Activated CD4-positive, alpha-beta T cell treated with anti-CD3 and anti-CD28 coated beads for 24 hours (primary cell): ENCODE measurements at regions not wholly inside any gene's neighbourhood (a gene's known extent, or its start where the extent isn't known, plus 50 kb on each side); places are given as distances from the start of the nearest gene placed in this dataset.
"Not testable (repeated sequence)": the region's sequence is repeated elsewhere in the genome, so short reads cannot be mapped to it uniquely, and the experiment has no call there.

Experiments used
- DNase-seq, 2 donors: peaks; one replicate each; pipeline ENCODE4 v3.0.0-alpha.2; 2020; ENCODE audit warnings: low read depth in 2 of 2

DNA sequence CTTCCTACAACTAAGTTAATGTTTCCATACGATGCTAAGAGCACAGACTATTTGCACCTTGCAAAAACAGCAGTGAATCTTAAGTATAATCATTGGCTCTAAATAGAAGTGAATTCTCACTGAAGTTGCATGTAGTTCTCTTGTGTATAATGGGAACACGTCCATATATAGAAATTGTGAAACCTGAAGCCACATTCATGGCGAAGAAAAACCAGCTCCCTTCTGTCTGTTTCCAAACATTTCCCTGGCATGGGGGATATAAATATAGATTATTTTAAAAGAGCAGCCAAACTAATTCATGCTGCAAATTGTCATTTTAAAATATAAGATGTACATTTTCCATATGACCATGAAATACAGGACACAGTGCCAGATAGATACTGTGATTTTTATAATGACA is 71.1 kb downstream of the TRAM1L1 start:
- no peak for DNase-seq

GRCh38 chr4:117010671-117011070 is 74.7 kb downstream of the TRAM1L1 start:
- no peak for DNase-seq

DNA sequence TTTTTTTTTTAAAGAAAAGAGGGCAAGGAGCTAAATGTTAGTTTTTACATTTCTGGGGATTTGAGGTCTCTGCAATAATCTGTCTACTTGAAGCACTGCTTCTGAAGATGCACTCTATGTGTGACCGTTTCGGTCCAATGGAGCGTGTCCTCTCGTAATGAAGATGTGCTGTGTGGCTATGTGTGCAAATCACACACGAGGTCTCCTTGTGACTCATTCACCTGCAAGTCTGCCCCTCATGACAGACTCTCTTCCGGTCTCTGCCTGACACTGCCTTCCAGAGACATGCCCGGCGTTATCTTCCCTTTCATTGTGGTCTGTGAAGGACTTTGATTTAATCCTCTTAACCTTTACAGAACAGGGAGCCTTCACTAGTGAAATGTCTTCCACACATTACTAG is 84.3 kb downstream of the TRAM1L1 start:
- no peak for DNase-seq

DNA sequence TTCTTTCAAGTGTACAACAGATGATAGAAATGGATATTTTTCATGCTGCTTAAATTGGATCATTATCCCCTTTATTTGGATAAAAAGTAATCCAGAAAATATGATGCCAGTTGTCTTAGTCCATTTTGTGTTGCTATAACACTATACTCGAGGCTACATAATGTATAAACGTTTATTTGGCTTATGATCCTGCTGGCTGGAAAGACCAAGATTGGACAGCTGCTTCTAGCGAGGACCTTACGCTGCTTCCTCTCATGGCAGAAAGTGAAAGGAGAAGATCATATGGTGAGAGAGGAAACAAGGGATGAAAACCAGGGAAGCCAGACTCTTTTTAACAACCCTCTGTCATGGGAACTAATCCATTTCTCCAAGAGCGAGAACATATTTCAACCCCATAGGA is 102.7 kb downstream of the TRAM1L1 start:
- DNase-seq, result no peak

DNA sequence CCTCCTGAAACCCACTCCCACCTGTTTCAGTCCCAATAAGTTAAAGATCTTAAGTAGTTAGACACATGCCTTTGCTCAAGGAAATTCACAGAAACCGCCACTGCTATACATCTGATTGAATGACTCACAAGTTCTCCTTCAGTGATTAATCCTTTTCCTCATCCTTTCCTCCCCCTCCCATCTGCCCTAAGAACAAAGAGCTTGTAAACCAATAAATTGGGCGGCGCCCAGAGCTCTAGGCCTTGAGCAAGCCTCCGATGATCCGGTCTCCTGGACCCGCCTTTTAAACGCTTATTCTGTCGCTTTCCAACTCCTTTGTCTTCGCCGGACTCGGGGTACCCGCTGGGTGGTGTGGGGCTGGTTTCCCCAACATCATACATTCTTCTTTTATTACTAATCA is 104.9 kb downstream of the TRAM1L1 start:
- not testable (repeated sequence) for DNase-seq

GRCh38 chr4:116959045-116959444 is 126.3 kb downstream of the TRAM1L1 start:
- no peak for DNase-seq

- no peak for DNase-seq
Observed at GRCh38 chr4:116953947-116954346, 131.4 kb downstream of the TRAM1L1 start.

GRCh38 chr4:116952530-116953136 is 132.7 kb downstream of the TRAM1L1 start:
- no peak for DNase-seq

DNA sequence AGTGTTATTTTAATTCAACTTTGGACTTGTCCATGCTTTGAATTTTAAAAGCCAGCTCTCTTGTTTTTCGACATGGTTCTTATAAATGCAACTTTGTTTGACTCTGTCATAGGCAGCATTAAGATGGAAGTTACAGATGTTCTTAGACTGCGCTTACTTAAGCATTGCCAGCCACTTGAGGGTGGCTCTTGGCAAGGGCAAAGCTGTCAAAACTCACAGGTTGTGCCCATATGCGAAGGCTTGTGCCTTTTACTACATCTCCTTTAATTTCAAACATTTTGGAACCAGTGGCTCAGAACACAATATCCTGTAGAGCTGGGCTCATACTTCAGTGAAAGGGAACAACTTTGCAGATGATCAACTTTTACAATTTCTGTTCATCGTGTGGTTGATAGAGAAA is 135.5 kb downstream of the TRAM1L1 start:
- DNase-seq, result no peak

- DNase-seq, result no peak
Observed at GRCh38 chr4:116942315-116942714, 143.1 kb downstream of the TRAM1L1 start.

DNA sequence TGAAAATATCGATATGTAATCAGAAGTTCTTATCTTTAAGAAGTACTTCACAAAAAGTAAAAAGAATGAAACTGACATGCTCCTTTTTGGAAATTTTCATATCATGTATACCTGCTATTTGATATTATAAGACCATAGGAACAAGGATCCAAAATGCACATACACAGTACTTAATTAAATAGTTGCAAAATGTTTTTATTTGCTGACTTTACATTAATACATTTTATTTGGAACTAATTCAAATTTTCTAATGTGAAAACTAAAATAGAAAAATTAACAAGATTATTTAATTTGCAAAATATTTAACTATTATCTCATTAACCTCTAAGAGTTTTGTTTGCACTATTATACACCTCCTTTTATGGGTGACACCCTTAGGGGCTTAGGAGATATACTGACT is 155.0 kb downstream of the TRAM1L1 start:
- no peak for DNase-seq

- DNase-seq, result no peak
Observed at GRCh38 chr4:116926631-116927295, 158.6 kb downstream of the TRAM1L1 start.

DNA sequence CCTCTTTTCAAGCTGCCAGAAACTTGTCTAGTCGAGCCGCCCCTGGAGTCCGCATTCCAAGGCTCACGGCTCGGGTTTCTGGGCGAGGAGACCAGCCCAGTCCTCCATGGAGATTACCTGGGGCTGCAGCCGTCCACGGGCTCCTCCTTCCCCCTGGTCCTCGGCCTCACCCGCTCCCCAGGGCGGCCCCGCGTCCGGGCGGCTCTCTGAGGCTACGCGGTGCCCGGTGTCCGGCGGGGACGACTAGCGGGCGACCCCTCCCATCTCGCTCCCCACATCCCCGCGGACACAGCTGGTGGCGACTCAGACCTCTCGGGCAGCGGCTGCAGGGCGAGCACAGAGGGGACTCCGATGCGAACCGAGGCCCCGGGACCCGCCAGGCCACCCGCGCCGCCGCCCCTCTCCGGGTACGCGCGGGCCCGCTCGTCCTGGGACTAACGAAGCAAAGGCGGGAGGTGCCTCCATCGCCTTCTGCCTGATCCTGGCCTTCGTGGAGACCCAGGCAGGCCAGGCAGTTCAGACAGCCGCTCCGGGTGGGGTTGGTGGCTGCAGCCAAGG is 159.4 kb downstream of the TRAM1L1 start:
- no peak for DNase-seq

- DNase-seq, result no peak
Observed at GRCh38 chr4:116923389-116923788, 162.0 kb downstream of the TRAM1L1 start.

- no peak for DNase-seq
Observed at GRCh38 chr4:116913451-116913850, 171.9 kb downstream of the TRAM1L1 start.

DNA sequence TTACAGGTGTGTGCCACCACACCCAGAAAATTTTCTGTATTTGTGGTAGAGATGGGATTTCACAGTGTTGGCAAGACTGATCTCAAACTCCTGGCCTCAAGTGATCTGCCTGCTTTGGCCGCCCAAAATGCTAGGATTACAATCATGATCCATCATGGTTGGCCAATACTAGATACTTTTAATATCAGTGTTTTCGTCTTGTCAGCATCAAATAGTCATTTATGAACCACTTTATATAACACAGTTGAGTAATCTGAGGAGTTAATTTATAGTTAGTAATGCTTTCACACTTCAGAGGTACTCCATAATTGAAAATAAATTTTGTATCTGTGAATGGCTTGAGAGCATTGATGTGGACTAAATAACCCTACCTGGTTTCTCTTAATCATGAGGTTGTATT is 178.6 kb downstream of the TRAM1L1 start:
- DNase-seq, result no peak

DNA sequence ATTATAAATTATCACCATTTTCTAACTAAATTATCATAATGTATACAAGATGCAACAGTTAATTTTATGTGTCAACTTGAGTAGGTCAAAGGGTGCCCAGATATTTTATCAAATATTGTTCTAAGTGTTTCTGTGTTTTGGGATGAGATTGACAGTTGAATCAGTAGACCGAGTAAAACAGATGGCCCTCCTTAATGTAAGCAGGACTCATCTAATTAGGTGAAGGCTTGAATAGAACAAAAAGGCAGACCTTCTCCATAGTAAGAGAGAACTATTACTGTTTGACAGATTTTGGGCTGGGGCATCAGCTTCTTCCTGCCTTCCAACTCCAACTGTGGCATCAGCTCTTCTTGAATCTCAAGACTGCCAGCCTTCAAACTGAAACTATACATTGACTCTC is 185.8 kb downstream of the TRAM1L1 start:
- DNase-seq, result no peak

GRCh38 chr4:116885579-116885978 is 199.8 kb downstream of the TRAM1L1 start:
- DNase-seq, result no peak

GRCh38 chr4:116882503-116882902 is 202.9 kb downstream of the TRAM1L1 start:
- no peak for DNase-seq

DNA sequence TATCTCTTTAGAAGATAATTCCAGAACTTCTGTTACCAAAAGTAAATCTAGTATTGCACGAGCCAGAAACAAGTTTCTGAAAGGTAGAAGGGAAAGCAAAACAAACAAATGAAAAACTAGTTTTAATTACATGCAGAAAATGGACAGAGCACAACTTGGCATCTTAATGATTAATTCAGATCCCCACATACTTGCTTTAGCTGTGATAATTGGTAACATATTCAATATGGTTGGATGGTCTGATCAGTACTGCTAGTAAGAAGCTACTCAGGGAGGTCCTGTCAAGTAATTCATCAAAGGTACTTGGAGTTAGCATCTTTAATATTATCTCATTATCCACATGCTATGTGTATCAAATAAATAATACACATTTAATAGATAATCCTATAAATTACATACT is 204.3 kb downstream of the TRAM1L1 start:
- no peak for DNase-seq

- DNase-seq, result no peak
Observed at GRCh38 chr4:116880625-116881024, 204.8 kb downstream of the TRAM1L1 start.

DNA sequence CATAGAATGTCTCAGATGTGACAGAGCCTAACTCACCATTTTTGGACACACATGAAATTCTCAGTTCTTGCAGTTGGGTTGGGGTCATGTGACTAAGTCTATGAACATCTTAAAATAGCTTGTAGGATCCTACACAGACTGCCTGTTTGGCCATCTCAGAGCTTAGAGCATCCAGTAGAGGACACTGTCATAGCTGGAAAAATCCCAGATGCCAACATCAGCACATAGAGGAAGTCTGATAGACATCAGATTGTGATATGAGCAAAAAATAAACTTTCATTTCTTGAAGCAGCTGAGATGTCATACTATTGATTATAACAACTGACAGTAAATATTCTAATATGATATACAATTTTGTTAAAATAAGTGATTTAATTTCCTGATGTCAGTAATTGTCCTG is 207.1 kb downstream of the TRAM1L1 start:
- DNase-seq, result no peak

DNA sequence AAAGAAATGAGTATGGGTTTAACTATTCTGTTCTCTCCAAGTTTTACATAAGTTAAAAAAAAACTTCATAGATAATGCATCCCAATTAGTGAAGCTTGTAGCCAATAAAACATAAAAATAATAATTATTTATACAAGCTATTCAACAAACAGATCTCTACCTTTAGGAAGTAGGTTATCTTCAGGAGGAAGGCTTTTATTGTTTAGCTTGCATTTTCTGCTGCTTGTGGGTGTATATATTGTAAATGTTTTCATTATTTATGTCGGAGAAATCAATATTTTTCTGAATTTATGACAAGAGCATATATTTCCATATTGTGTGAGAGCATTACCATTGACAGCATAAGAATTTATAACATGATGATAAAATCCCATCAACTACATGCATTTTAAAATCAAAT is 208.3 kb downstream of the TRAM1L1 start:
- no peak for DNase-seq

GRCh38 chr4:116872941-116873340 is 212.4 kb downstream of the TRAM1L1 start:
- DNase-seq, result no peak
